Bronchial epithelial cell (primary cell): ENCODE measurements at regions not wholly inside any gene's neighbourhood (a gene's known extent, or its start where the extent isn't known, plus 50 kb on each side); places are given as distances from the start of the nearest gene placed in this dataset.

ENCODE experiments used
- DNase-seq: peaks from one replicate; pipeline ENCODE4 v3.0.0-alpha.2; 2010; ENCODE audit warnings: low read depth
- FAIRE-seq: peaks from 2 replicates; lab custom pipeline; 2011; peaks lifted over from hg19 to GRCh38; lab: Jason Lieb, UNC
- H3K27me3 ChIP-seq: 2 replicates; pipeline ENCODE4 v1.5.1; 2011; ENCODE audit warnings: low read length; ENCODE audit not compliant: control insufficient read depth, insufficient read depth
- H3K36me3 ChIP-seq: 2 replicates; pipeline ENCODE4 v1.5.1; 2011; ENCODE audit warnings: low read length; ENCODE audit not compliant: control insufficient read depth, insufficient read depth
- H3K4me3 ChIP-seq: 2 replicates; pipeline ENCODE4 v1.5.1; 2011; ENCODE audit warnings: mild to moderate bottlenecking, low read depth, low read length, control low read depth
- CTCF ChIP-seq: IDR thresholded peaks from 2 replicates; pipeline ENCODE4 v1.5.1; 2011; ENCODE audit warnings: mild to moderate bottlenecking, moderate library complexity, low read length, control low read depth, inconsistent platforms; ENCODE audit not compliant: insufficient read depth, severe bottlenecking

- no peak for DNase-seq
- TF ChIP-seq CTCF = no peak
- Histone ChIP-seq H3K27me3 (no peaks in the 10 kb centered on the region), H3K36me3 (no peaks in the 10 kb centered on the region), H3K4me3 (no peak overlapping the region)
- no peak for FAIRE-seq
Observed at GRCh38 chr6:104579310-104579863, 280.3 kb downstream of the HACE1 start.

GRCh38 chr6:104575536-104575935 lies 284.2 kb downstream of the HACE1 start:
- FAIRE-seq (no peak), DNase-seq (no peak)
- Histone ChIP-seq H3K4me3 (no peak overlapping the region), H3K27me3 (no peaks in the 10 kb centered on the region), H3K36me3 (no peaks in the 10 kb centered on the region)
- no peak for TF ChIP-seq CTCF

GRCh38 chr6:104574135-104574750 lies 285.5 kb downstream of the HACE1 start:
- no peak overlapping the region for H3K4me3 ChIP-seq
- TF ChIP-seq CTCF = no peak

GRCh38 chr6:104573350-104573749 lies 286.4 kb downstream of the HACE1 start:
- Histone ChIP-seq H3K4me3 (no peak overlapping the region), H3K36me3 (no peaks in the 10 kb centered on the region), H3K27me3 (no peaks in the 10 kb centered on the region)
- DNase-seq (no peak), FAIRE-seq (no peak)
- TF ChIP-seq CTCF = no peak

More at GRCh38 chr6:104574135-104574750, 285.5 kb downstream of the HACE1 start:
- Histone ChIP-seq H3K27me3 (no peaks in the 10 kb centered on the region), H3K36me3 (no peaks in the 10 kb centered on the region)
- FAIRE-seq (no peak), DNase-seq (no peak)

- no peak overlapping the region for H3K4me3 ChIP-seq
- DNase-seq (peak; percentile 27), FAIRE-seq (no peak)
- H3K27me3 ChIP-seq = no peaks in the 10 kb centered on the region
- no peak for TF ChIP-seq CTCF
- H3K36me3 ChIP-seq = no peaks in the 10 kb centered on the region
Observed at GRCh38 chr6:104572901-104573300, 286.8 kb downstream of the HACE1 start.

GRCh38 chr6:104566411-104566810 lies 293.3 kb downstream of the HACE1 start:
- no peaks in the 10 kb centered on the region for H3K27me3 ChIP-seq
- H3K36me3 ChIP-seq = no peaks in the 10 kb centered on the region
- peak; percentile 20 for DNase-seq
- H3K4me3 ChIP-seq = no peak overlapping the region
- no peak for FAIRE-seq
- no peak for TF ChIP-seq CTCF
